G401 (cell line): ENCODE measurements at regions not wholly inside any gene's neighbourhood (a gene's known extent, or its start where the extent isn't known, plus 50 kb on each side); places are given as distances from the start of the nearest gene placed in this dataset.

Experiments used
- DNase-seq: peaks from one replicate; pipeline ENCODE4 v3.0.0-alpha.2; 2015; ENCODE audit warnings: low spot score
- in situ Hi-C: cut with HindIII; loops from 2 replicates; pipeline ENCODE4 v1.10.0; 2016; ENCODE audit warnings: low sequenced_read_pairs, mixed read lengths

DNA sequence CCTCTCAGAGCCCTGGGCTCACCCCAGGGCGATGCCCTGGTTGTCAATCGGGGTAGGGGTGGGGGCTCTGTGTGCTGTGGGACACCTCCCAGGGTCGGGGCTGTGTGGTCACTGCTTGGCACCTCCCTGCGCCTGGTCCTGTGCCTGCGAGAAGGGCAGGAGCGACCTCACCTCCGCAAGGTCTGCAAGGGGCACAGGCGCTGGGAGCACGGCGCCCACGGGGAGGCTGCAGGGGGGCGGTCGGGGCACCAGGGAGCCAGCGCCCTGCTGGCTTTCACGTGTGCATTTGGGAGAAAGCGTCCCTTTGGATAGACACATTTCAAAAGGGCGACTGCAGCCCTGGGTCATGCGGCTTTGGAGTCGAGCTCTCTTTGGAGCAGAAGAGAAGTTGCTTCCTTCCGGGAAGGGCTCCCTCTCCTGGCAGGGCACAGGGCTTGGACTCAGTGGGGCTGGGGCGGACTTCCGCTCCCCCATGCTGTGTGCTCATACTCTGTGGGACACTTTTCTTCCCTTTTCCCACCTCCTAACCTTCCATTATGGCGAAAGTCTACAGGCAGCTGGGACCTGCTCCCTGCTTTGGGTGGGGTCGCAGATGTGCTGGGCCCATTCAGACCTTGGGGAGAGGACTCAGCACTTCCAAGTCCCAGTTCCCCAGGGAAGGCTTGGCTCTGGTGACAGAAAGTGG is 52.9 kb upstream of the SLC28A3 start:
- in situ Hi-C loops: no loop called here
- DNase-seq: no peak

GRCh38 chr9:84394036-84394435 is 53.5 kb upstream of the SLC28A3 start:
- in situ Hi-C loops: no loop called here
- no peak for DNase-seq

DNA sequence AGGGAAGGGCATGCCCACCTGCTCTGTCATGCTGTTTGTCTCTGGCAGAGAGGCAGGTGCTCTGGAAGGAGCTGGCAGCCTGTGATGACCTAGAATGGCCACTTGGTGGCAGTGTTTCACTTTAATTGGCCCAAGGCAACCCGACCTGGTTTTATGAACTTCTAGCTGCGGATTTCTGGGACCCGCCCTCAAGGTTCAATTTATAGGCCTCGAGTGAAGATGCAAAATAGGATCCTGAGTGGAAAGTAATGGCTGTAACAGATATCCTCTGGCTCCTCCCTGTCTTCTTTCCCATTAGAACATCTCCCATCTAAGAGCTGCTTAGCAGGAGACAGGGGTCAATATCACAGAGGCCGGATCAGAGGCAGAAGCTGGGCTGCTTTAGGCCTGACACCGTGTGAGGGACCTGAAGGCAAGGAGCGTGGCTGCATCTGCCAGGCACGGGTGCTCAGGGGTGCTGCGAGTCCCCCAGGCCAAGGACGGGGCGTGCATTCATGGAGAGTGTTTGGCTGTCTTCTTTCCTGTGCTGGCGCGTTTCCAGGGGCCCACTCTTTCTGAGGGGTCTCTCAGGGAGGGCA is 56.7 kb upstream of the SLC28A3 start:
- peak; percentile 80 for DNase-seq
- in situ Hi-C loops: no loop called here

- no peak for DNase-seq
- in situ Hi-C loops: no loop called here
These were observed 57.3 kb upstream of the SLC28A3 start for GRCh38 chr9:84397822-84398221.

- in situ Hi-C loops: no loop called here
- no peak for DNase-seq
These were observed 62.0 kb upstream of the SLC28A3 start for GRCh38 chr9:84402517-84402916.

- in situ Hi-C loops: no loop called here
- DNase-seq: no peak
These were observed 62.7 kb upstream of the SLC28A3 start for GRCh38 chr9:84403288-84403687.

- DNase-seq: peak; percentile 2
- in situ Hi-C loops: no loop called here
These were observed 63.6 kb upstream of the SLC28A3 start for GRCh38 chr9:84404095-84404686.

GRCh38 chr9:84405667-84406066 is 65.1 kb upstream of the SLC28A3 start:
- in situ Hi-C loops: no loop called here

GRCh38 chr9:84408416-84408815 is 67.9 kb upstream of the SLC28A3 start:
- no peak for DNase-seq
- in situ Hi-C loops: no loop called here

More at GRCh38 chr9:84405667-84406066, 65.1 kb upstream of the SLC28A3 start:
- DNase-seq: no peak

- in situ Hi-C loops: no loop called here
- no peak for DNase-seq
These were observed 71.2 kb upstream of the SLC28A3 start for GRCh38 chr9:84411683-84412267.

DNA sequence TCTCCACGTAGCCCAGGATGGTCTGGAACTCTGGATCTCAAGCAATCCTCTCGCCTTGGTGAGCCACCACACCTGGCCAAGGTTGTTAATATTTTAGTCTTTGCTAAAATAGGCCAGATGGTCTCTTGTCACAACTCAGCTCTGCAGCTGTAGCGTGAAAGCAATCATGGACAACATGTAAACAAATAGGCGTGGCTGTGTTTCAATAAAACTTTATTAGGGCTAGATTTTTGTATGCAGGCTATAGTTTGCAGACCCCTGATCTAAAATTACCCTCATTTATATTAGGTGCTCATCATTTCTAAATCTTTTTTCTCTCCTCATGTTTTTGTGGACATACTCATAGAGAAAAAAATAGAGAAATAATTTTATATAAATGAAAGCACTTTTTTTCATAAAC is 72.1 kb upstream of the SLC28A3 start:
- in situ Hi-C loops: no loop called here
- no peak for DNase-seq

DNA sequence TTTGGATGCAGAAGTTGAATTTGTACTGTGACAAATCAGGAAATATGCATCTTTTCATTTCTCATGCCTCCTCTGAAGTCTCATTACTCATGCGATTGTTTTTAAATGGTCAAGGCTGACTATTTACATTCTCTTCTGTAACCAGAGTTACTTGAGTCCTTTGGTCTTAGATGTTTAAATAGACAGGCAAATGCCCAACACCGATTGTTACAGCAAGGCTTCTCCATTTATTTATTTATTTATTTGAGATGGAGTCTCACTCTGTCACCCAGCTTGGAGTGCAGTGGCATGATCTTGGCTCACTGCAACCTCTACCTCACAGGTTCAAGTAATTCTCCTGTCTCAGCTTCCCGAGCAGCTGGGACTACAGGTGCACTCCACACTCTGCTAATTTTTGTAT is 72.7 kb upstream of the SLC28A3 start:
- DNase-seq: no peak
- in situ Hi-C loops: no loop called here

DNA sequence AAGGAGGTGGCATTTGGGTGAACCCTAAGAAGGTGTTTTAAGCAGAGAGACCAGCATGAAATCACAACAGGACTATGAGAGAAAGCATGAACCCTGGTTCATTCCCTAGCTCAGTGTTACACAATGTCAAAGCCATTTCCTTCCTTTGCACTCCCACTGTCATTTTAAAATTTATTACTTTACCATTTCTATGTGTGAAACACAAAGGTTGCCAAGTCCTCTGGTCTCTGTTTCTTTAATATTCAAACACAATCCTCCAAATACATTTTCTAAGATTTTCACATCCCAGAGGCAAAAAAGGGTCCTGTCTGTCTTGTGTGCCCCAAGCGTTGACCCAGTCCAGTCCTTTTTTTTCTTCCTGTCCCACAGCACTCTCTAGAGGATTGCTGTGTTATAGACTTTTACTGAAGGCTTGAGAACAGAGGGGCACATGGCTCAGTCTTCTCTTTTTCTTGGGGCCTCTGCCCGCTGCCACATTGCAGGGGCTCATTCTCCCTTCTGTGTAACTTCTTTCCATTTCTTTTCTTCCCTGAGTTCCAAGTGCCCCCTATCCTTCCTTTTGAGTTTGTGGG is 78.6 kb upstream of the SLC28A3 start:
- DNase-seq: no peak
- in situ Hi-C loops: no loop called here

DNA sequence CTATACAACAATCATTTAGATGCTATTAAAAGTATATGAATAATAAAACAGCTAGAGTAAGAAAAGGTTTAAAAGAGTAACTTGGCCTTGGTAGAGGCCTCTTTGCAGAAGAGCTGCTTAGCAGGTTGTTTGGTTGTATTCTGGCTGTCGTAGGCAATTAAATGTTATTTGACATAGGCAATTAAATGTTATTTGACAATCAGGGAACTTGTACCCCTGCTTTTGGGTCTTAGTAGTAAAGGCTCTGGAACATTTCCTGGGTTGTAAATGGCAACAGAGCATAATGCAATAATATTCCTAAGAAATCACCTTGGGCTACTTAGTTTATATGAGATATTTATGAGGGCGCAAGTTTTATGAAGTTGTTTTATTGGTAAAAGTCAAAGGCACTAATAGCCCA is 84.4 kb upstream of the SLC28A3 start:
- no peak for DNase-seq
- in situ Hi-C loops: no loop called here

- in situ Hi-C loops: no loop called here
- no peak for DNase-seq
These were observed 92.2 kb upstream of the SLC28A3 start for GRCh38 chr9:84432746-84433145.

DNA sequence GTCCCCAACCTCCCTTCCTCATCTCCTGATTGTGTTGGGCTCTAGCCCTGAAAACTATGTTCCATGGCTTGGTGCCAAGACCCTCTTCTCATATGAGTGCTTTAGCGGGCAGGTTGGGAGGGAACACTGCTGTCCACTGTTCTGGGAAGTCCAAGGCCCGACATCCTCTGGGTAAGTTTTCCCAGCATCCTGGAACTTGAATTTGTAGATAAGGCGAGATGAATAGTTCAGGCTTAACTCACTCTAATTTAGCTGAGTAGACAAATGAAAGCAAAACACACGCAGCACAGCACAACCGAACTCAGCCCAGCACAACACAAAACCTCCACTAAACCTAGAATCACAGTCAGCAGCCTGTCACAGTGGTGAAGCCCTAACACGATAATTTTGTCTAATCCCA is 95.3 kb upstream of the SLC28A3 start:
- DNase-seq: no peak

GRCh38 chr9:84436386-84437109 is 96.0 kb upstream of the SLC28A3 start:
- in situ Hi-C loops: no loop called here
- DNase-seq: no peak

More for the DNA sequence above, 95.3 kb upstream of the SLC28A3 start:
- in situ Hi-C loops: no loop called here

DNA sequence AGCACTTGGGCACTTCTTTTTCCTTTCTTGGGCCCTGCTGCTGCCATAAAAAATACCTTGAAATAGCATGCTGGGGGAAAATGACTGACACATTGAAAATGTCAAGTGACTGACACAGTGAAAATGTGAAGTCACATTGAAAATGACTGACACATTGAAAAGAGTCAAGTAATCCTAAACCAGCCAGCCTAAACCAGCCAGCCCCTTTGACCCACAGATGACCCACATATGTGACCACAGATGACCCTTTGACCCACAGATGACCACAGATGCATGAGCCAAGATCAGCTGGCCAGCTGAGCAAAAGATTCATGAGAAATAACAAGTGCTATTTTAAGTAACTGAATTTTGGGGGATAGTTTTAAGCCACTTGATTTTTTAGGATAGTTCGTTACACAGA is 97.8 kb upstream of the SLC28A3 start:
- in situ Hi-C loops: no loop called here
- DNase-seq: no peak

GRCh38 chr9:84439250-84439649 is 98.7 kb upstream of the SLC28A3 start:
- DNase-seq: no peak
- in situ Hi-C loops: no loop called here

DNA sequence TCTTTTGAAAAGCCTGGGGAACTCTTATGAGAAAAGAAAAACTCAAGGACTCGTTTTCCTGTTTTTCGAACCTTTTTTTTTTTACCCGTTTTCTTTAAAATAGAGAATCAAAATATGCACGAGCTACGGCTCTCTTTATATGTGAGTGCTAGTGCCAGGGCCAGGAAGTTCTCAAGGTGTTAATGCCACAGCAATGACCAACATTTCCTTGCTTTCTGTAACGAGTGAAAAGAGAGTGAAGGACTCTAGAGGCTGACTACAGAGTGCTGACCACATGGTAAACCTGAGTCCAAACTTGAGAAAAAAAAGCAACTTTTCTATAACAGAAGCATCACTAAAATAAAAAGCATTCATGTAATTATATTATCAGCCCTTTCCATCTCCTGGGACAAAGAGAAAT is 102.2 kb upstream of the SLC28A3 start:
- in situ Hi-C loops: no loop called here
- DNase-seq: no peak
